Stimulated activated CD8-positive, alpha-beta memory T cell treated with anti-CD3 and anti-CD28 coated beads, Interleukin-2, amount 100 ng/mL, for 48 hours (primary cell): ENCODE measurements at regions not wholly inside any gene's neighbourhood (a gene's known extent, or its start where the extent isn't known, plus 50 kb on each side); places are given as distances from the start of the nearest gene placed in this dataset.

Experiments
- DNase-seq, 2 donors: peaks; one replicate each; pipeline ENCODE4 v3.0.0-alpha.2; 2020; ENCODE audit warnings: low read depth in 2 of 2

DNA sequence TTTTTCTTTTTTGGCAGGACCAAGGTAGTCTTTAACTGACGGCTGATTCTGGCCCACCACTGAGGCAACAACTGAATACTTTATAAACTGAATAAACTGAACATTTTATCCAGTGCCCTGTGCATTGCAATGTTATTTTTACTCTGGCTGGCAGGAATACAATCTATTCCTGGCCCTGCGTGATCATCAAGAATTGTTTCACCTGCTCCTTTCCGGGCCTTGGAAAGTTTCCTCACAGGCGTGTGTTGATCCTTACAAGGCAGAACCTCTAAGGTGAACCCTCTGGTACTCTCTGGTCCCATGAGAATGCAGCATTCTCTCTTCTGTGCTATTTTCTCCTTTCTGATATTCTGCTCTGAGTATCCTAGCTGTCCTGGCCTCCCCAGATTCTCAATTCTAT is 113.7 kb upstream of the KLHL29 start:
- DNase-seq = no peak

DNA sequence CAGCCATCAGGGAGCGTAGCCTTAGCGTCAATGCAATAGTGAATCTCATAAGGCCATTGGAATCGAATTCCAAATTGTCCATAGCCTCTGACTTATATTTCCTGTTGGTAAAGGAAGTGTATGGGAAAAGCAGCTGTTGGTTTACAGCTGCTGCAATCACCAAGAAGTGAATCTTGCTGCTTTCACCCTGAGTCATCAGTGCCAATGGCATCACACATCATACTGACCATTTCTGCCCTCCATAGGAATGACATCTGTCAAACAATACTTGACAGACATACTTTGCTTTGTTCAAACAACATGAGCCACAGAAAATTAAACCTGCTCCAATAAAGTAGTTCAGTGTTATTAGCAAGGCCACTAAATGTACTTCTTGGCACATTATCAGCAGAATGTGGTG is 111.2 kb upstream of the KLHL29 start:
- no peak for DNase-seq

- no peak for DNase-seq
Measured at GRCh38 chr2:23280401-23280800, 104.6 kb upstream of the KLHL29 start.

- no peak for DNase-seq
Measured at GRCh38 chr2:23283653-23284052, 101.3 kb upstream of the KLHL29 start.

- no peak for DNase-seq
Measured at GRCh38 chr2:23285091-23285800, 99.7 kb upstream of the KLHL29 start.

DNA sequence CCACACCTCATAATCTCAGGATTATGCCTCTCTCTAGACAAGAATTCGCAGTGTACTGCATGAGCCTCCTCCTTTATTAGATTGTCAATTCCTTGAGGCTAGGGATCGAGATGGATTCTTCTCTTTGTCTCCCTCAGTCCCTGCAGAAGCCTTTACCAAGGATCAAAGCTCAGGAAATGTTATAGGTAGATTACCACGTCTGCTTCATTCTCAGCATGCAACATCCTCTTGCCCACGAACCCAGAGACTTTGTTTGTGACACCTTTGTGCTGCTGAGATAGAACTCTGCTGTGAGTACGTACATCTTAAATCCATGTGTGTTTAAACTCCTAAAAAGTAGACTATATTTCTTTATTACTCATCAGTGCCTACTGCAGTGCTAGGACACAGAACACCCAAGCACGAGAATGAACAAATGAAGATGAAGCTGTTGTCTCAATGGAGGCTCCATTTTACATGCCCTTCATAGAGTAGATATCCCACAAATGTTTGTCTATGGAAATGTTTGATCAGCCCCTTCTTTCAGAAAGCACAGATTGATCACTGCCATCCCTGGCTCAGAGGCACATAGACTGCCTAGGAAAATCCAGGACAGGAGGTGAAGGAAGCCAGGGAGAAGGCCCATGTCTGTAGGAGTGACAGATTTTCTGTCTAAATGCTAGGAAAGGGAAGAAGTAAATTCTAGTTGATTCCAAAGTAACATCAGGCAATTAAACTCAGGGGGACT is 98.8 kb upstream of the KLHL29 start:
- no peak for DNase-seq

DNA sequence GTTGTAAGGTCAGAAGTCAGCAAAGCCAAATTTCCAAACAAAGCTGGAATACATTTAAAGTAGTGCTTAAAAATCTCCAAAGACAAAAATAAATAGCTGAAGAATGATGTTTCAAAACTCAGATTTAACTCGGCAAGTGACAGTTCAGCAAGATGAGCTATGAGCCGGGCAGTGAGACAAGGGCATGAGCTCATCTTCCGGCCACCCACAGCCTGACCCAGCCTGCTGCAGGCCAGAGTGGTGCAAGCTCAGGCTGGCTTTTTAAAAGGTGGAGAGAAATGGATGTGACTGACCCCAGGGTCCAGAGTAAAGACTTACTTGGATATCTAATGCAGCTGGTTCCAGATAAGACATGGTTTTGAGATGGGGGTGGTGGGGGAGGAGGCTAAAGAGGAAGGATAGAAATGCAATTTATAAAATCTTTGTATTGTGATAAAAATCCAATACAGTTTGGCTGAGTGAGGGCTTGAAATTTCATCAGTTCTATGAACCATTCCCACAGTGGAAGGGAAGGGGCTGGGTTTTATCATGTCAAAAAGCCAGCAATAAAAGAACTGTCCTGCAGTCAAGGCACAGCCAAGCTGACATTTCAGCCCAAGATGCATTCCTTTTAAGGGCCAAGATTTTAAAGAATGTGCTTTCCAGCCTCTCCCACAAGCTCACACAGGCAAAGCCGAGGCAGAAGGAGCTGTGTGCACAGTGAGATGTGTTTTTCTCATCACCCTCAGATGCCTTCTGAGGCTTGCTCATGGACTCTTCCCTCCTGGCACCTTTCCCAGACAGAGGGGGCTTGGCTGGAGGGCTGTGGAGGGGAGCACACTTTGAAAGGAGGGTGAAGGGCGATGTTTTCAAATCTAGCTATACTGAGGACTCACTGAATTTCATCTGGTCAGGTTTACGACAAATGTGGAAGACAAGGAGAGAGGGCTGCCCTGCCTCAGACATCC is 97.9 kb upstream of the KLHL29 start:
- no peak for DNase-seq

- no peak for DNase-seq
Measured at GRCh38 chr2:23289671-23290070, 95.3 kb upstream of the KLHL29 start.

DNA sequence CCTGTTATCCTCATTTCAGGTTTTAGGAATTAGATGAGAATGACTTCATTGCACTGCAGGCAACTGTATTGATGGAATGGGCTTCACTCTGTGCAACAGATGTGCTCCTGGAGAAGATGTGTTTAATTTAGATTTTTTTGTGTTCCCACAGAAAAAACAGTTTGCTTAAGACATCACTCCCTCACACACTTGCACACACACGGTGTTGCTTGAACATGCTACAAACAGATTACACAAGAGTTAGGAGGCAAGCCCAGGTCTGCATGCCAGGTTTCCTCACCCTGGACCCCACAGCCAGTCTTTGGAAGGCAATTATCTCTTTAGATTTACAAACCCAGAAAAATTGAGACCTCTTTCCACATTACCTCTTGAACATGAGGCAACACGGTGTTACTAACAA is 93.7 kb upstream of the KLHL29 start:
- no peak for DNase-seq

- no peak for DNase-seq
Measured at GRCh38 chr2:23292024-23292423, 93.0 kb upstream of the KLHL29 start.

- no peak for DNase-seq
Measured at GRCh38 chr2:23293063-23293462, 91.9 kb upstream of the KLHL29 start.

- DNase-seq = no peak
Measured at GRCh38 chr2:23293731-23294130, 91.2 kb upstream of the KLHL29 start.

DNA sequence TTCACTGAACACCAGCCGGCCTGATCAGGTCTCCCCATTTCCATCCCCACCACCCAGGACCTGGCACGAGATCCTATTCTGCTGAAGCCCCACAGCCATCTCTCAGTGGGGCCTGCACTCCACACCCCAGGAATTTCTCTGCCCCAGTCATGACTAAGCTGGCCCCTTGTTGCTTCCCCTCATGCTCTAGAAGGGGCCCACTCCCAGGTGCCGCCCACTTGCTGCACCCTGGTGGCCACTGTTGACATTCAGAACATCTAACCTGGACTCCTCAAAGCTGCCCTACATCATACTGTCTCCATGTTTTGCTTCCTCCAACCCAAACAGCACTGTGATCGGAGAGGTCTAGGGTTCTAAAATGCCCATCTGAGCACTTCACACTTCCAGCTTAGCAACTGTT is 90.7 kb upstream of the KLHL29 start:
- no peak for DNase-seq

GRCh38 chr2:23296691-23297090 is 88.3 kb upstream of the KLHL29 start:
- DNase-seq = no peak

GRCh38 chr2:23297112-23297511 is 87.9 kb upstream of the KLHL29 start:
- no peak for DNase-seq

GRCh38 chr2:23298551-23298950 is 86.4 kb upstream of the KLHL29 start:
- DNase-seq = no peak

GRCh38 chr2:23299476-23300195 is 85.3 kb upstream of the KLHL29 start:
- DNase-seq = no peak

GRCh38 chr2:23301136-23301535 is 83.8 kb upstream of the KLHL29 start:
- no peak for DNase-seq

DNA sequence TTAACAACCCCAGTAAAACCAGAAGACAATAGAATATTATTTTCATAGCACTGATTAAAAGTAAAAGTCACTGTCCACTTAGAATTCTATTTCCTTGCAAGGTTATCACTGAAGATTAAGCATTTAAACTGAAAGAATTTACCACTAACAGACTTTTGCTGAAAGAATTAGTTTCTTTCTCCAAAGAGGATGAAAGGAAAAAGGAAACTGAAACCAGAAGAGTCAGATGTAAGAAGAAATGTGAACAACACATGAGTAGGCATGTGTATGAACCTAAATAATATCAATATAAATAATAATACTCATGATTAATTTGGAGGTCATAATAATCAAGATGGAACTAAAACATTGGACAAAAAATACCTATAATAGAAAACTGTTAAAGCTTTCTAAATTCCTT is 82.4 kb upstream of the KLHL29 start:
- no peak for DNase-seq

- DNase-seq = no peak
Measured at GRCh38 chr2:23306401-23306800, 78.6 kb upstream of the KLHL29 start.

GRCh38 chr2:23311186-23311585 is 73.8 kb upstream of the KLHL29 start:
- no peak for DNase-seq
